ENCODE measurements at regions not wholly inside any gene's neighbourhood (a gene's known extent, or its start where the extent isn't known, plus 50 kb on each side); places are given as distances from the start of the nearest gene placed in this dataset.
A peak's percentile ranks its signal among the peaks of the same experiment; 100 is the strongest.

DNA sequence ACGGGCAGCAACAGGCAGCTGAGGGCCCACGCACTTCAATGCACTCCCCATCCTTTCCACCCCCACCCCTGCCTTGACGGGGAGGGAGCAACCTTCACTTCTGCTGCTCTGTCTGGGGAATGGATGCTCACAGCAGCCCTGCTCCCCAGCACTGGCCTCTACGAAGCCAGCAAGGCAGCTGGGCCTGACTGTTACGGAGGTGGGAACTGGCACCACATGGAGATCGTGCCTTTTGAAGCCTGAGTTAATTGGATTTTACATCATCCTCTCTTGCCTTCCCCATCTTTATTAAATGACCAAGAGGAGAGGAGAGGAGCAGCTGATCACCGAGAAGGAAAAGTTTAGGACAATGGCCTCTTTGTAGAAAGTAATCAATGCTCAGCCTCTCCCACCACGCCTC, 187.0 kb upstream of the RPL38 start:
- TF ChIP-seq JUND (IDR thresholded peaks at IDR 0.05; ENCODE audit: low read depth), result no peak
- DNase-seq (ENCODE audit: low read depth in 1 of 2, low spot score in 1 of 2), result no peak
- in situ Hi-C loops (cut with HindIII; ENCODE audit: low pct_unique_long_range_greater_than_20kb, low sequenced_read_pairs), result no loop called here

DNA sequence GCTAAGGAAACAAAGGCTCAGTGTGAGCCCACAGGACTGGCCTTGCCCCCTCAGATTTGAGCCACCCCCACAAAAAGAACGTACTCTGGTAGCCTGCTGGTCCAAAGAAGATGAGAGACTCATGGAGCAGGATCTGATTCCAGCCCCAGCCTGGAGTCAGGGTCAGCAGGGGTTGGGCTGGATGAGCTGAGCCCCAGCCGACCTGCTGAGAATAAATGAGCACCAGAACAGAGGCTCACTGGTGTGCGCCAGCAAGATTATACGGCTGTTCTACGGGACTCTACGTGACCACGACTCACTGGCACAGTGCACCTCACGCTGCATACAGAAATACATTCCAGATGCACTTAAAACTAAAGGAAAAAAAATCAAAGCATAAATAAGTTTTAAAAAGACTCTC, 186.0 kb upstream of the RPL38 start:
- TF ChIP-seq JUND (IDR thresholded peaks at IDR 0.05; ENCODE audit: low read depth), result no peak
- in situ Hi-C loops (cut with HindIII; ENCODE audit: low pct_unique_long_range_greater_than_20kb, low sequenced_read_pairs), result no loop called here
- DNase-seq (ENCODE audit: low read depth in 1 of 2, low spot score in 1 of 2), result no peak

DNA sequence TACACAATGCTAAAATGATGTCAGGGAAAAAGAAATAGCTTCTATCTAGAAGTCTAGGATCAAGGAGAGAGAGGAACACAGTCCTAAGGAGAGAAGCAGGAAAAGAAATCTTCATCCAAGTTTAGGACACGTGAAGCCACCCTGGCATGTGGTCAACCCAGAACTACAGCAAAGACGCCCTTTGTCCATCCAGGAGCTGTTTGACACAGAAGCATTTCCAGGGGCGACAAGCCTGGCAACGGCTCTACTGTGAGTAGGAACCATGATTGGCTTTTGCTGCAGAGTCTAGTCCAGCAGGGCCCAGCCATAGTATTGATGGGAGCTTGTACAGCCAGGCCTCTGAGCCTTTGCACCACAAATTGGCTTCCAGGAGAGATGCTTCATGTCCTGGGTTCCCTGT, 185.4 kb upstream of the RPL38 start:
- no peak for DNase-seq (ENCODE audit: low read depth in 1 of 2, low spot score in 1 of 2)
- in situ Hi-C loops (cut with HindIII; ENCODE audit: low pct_unique_long_range_greater_than_20kb, low sequenced_read_pairs), result no loop called here
- no peak for TF ChIP-seq JUND (IDR thresholded peaks at IDR 0.05; ENCODE audit: low read depth)

DNA sequence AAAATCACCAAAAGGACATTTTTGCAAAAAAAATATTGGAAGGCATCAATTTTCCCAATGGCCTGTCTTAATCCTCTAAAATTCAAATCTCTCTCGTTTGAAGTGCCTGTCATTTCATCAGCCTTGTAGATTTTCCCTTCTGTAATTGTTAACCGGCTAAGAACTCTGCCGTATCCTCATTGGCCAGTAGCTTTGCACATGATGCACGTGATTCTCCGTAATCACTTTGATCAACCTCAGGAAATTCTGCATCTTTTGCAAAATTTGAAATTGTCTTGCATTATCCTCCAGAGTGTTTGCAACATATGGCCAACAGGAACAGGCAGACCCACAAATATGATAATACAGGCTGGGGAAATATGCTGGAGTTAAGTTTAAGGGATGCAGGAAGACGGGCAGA, 184.2 kb upstream of the RPL38 start:
- TF ChIP-seq JUND (IDR thresholded peaks at IDR 0.05; ENCODE audit: low read depth), result no peak
- DNase-seq (ENCODE audit: low read depth in 1 of 2, low spot score in 1 of 2), result no peak
- in situ Hi-C loops (cut with HindIII; ENCODE audit: low pct_unique_long_range_greater_than_20kb, low sequenced_read_pairs), result no loop called here

DNA sequence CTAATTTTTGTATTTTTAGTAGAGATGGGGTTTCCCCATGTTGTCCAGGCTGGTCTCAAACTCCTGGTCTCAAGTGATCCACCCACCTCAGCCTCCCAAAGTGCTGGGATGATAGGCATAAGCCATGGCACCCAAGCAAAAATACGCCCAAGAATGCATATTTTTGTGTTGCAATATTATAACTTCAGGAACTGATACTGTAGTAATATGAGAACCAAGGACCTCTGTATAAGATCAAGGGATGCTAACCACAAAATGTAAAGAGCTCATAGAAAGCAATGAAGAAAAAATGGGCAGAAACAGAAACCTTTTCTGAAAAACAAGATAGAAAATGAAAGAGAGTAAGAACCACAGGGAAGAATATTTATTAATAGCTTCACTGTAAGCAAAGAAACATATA, 183.6 kb upstream of the RPL38 start:
- TF ChIP-seq JUND (IDR thresholded peaks at IDR 0.05; ENCODE audit: low read depth), result no peak
- no peak for DNase-seq (ENCODE audit: low read depth in 1 of 2, low spot score in 1 of 2)
- in situ Hi-C loops (cut with HindIII; ENCODE audit: low pct_unique_long_range_greater_than_20kb, low sequenced_read_pairs), result no loop called here

DNA sequence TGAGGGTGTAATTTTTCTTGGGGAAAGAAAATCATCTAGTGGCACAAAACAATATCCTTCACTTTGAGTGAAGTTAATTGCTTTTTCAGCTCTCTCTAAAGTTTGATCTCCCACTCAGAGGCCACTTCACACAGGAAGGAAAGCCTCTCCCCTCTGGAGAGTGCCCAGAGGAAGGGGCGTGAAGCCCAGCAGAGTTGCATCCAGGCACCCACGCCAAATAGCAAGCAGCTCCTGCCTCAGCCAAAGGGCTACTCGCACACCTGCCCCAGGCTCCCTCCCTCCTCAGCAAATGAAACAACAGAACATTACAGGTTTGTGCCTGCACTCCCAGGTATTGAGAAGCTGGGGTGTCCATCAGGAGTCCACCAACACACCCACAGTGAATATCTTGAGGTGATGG, 183.0 kb upstream of the RPL38 start:
- no peak for DNase-seq (ENCODE audit: low read depth in 1 of 2, low spot score in 1 of 2)
- no peak for TF ChIP-seq JUND (IDR thresholded peaks at IDR 0.05; ENCODE audit: low read depth)
- in situ Hi-C loops (cut with HindIII; ENCODE audit: low pct_unique_long_range_greater_than_20kb, low sequenced_read_pairs), result no loop called here

DNA sequence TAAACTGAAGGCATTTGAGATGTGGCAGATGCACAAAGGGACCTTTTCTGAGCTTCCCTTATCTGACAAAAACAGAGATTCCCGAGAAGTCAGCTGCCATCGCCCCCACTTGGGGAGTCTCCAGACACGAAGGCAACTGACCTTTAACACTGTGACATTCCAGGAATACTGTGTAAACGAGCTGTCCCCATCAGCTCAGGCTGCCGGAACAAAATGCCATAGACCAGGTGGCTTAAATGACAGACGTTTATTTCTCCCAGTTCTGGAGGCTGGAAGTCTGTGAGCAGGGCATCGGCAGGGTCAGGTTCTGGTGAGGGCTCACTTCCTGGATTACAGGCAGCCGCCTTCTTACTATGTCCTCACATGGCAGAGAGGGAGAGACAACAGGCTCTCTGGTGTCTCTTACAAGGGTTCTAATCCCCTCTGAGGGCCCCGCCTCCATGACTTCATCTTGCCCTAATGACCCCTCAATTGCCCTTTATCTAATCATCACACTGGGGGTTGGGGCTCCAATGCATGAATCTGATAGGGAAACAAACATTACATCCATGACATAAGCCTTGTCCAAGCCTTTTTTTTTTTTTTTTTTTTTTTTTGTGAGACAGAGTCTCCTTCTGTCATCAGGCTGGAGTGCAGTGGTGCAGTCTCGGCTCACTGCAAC, 178.5 kb upstream of the RPL38 start:
- in situ Hi-C loops (cut with HindIII; ENCODE audit: low pct_unique_long_range_greater_than_20kb, low sequenced_read_pairs), result no loop called here
- DNase-seq (ENCODE audit: low read depth in 1 of 2, low spot score in 1 of 2), result no peak

DNA sequence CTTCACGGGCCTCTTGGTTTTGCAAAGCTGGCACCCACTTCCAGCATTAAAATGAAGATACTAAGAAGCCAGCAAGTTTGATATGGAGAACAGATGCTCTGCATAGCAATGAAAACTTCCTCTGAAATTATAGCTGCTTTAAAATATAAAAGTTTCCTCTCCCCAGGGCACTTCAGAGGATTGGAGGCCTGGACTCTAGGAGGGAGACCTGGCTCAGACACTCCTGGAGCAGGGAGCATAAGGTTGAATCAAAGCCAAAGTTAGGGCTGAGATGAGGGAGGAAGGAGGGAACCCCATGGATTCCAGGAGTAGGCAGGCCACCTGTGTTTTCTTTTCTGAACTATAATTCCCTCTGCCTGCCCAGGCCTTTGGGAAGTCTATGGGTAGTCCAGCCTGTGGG, 176.0 kb upstream of the RPL38 start:
- in situ Hi-C loops (cut with HindIII; ENCODE audit: low pct_unique_long_range_greater_than_20kb, low sequenced_read_pairs), result no loop called here
- TF ChIP-seq JUND (IDR thresholded peaks at IDR 0.05; ENCODE audit: low read depth), result no peak
- no peak for DNase-seq (ENCODE audit: low read depth in 1 of 2, low spot score in 1 of 2)

More for the DNA sequence above, 178.5 kb upstream of the RPL38 start:
- no peak for TF ChIP-seq JUND (IDR thresholded peaks at IDR 0.05; ENCODE audit: low read depth)

DNA sequence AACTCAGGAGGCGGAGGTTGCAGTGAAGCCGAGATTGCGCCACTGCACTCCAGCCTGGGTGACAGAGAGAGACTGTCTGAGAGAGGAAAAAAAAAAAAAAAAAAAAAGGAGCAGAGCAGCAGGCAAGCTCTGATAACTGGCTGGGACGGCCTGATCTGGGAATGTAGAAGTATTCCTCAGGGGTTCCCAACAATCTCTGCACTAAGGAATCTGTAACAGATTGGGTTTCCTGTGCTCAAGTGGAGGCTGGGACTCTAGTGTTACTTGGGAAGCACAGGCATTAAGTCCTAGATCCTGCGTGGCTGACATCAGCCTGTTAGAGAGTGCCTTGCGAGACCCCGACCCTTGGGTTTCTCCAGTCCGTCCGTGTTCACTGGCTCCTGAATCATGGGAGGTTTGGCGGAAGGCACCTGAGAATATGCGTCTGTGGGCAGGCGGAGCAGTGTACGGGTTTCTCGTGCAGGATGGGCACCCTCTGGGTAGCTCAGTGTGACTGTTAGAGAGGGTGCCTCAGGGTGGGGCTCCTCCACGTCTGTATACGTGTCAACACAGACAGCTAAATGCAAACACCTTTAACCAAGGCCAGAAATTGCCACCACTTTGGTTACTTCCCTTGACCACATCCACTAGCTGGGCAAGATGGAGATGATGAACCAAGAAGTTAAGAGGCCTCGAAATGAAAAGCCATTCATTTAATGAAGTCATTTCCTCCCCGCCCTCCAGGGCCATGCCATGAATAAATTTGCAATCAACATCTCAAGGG, 174.9 kb upstream of the RPL38 start:
- no peak for DNase-seq (ENCODE audit: low read depth in 1 of 2, low spot score in 1 of 2)
- in situ Hi-C loops (cut with HindIII; ENCODE audit: low pct_unique_long_range_greater_than_20kb, low sequenced_read_pairs), result no loop called here
- TF ChIP-seq JUND (IDR thresholded peaks at IDR 0.05; ENCODE audit: low read depth), result no peak

DNA sequence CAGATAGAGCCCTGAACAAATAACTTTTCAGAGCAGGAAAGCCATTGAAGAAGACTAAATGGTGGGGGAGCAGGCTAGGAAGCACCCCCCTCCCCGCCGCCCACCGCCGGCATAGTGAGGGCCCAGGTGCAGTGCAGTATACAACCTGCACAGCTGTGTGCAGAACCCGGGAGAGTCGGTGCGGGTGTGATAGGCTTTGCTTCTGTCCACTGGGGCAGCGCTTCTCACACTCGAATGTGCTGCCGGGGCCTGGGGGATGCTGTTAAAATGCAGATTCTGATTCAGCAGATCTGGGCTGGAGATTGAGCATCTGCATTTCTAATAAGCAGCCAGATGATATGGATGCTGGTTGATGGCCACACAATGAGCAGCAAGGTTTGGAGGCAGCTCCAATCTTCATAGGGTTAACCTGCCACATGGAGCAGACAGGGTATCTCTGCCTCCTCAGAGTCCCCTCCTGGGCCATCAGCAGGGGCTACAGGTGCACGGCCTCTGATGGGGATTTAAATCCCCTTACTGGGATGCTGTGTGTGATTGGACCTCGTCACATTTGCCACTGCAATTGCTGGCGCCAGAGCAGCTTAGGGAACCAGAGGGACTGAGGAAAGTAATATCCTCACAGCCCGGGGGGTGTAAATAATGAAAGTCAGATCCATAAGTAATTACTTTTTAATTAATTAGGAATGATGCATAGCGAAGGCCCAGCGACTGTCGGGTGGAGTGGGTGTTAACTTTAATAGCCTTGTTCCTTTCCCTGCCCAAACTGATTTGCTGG, 172.0 kb upstream of the RPL38 start:
- in situ Hi-C loops (cut with HindIII; ENCODE audit: low pct_unique_long_range_greater_than_20kb, low sequenced_read_pairs), result no loop called here
- no peak for DNase-seq (ENCODE audit: low read depth in 1 of 2, low spot score in 1 of 2)
- TF ChIP-seq JUND (IDR thresholded peaks at IDR 0.05; ENCODE audit: low read depth), result no peak

DNA sequence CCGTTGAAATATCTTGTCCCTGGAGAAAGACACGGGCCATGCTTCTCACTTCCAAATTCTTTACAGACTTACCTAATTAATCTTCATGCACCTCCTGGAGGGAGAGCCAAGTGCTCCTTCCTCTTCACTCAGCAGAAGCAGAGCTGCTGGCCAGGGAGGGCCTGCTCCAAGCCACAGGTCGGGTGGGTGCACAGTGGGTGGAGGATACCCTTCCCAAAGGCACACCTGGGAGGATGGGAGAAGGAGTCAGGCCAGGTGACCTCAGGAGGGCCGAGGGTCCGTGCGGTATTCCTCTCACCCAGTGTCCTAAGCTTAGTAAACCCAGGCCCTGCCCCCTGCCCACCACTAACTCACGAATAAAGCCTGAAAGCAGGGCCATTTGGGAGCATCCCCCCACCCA, 171.3 kb upstream of the RPL38 start:
- in situ Hi-C loops (cut with HindIII; ENCODE audit: low pct_unique_long_range_greater_than_20kb, low sequenced_read_pairs), result no loop called here
- no peak for TF ChIP-seq JUND (IDR thresholded peaks at IDR 0.05; ENCODE audit: low read depth)
- no peak for DNase-seq (ENCODE audit: low read depth in 1 of 2, low spot score in 1 of 2)

DNA sequence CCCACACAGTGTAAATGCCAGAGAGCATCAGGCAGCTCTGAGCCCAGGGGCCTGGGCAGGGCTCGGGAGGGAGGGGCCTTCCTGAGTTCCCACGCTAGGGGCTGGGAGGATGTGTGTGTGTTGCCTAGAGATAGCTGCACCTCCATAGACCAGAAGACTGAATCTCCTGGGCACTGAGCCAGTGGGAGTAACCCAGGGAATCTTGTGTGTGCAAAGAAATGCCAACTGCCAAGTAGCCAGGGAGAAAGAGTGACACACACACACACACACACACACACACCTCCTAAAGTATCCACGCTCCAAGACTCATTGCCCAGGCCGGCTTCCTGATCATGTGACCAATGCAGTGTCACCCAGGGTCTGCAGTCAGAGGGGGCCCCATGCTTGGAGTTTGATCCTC, 166.2 kb upstream of the RPL38 start:
- TF ChIP-seq JUND (IDR thresholded peaks at IDR 0.05; ENCODE audit: low read depth), result no peak
- in situ Hi-C loops (cut with HindIII; ENCODE audit: low pct_unique_long_range_greater_than_20kb, low sequenced_read_pairs), result no loop called here
- peak in 1 of 2 experiments; percentile 21 for DNase-seq (ENCODE audit: low read depth in 1 of 2, low spot score in 1 of 2)

DNA sequence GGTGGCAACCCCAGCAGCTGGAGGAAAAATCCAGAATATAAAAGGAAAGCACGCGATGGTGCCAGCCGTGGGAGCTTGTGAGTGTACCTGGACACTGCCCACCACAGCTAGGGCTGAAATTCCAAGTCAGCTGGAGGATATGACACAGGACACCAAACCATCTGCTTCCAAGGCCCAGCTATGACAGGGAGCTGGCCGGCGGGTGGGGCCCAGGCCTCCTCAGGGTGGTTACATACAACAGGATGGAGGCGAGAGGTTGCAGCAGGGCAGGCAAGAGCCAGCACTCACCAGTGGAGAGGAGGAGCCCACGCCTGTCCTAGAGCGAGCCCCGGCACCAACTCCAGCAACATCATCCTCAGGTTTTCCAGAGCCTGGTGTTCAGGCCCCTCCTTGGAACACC, 163.2 kb upstream of the RPL38 start:
- no peak for TF ChIP-seq JUND (IDR thresholded peaks at IDR 0.05; ENCODE audit: low read depth)
- no peak for DNase-seq (ENCODE audit: low read depth in 1 of 2, low spot score in 1 of 2)
- in situ Hi-C loops (cut with HindIII; ENCODE audit: low pct_unique_long_range_greater_than_20kb, low sequenced_read_pairs), result no loop called here

All from T47D (cell line).